Fibroblast of skin of back (primary cell): ENCODE measurements at regions not wholly inside any gene's neighbourhood (a gene's known extent, or its start where the extent isn't known, plus 50 kb on each side); places are given as distances from the start of the nearest gene placed in this dataset.
"Not testable (repeated sequence)": the region's sequence is repeated elsewhere in the genome, so short reads cannot be mapped to it uniquely, and the experiment has no call there.

Experiments
- DNase-seq: peaks from one replicate; pipeline ENCODE4 v3.0.0-alpha.2; 2013

GRCh38 chr2:236415684-236416444 is 151.7 kb upstream of the ASB18 start:
- DNase-seq, result no peak

- no peak for DNase-seq
These were observed 152.5 kb upstream of the ACKR3 start for GRCh38 chr2:236417150-236417549.

GRCh38 chr2:236430584-236430983 is 139.0 kb upstream of the ACKR3 start:
- DNase-seq, result no peak

GRCh38 chr2:236434593-236434992 is 135.0 kb upstream of the ACKR3 start:
- no peak for DNase-seq

- DNase-seq, result no peak
These were observed 129.3 kb upstream of the ACKR3 start for GRCh38 chr2:236440110-236440881.

- no peak for DNase-seq
These were observed 125.4 kb upstream of the ACKR3 start for GRCh38 chr2:236444187-236444586.

DNA sequence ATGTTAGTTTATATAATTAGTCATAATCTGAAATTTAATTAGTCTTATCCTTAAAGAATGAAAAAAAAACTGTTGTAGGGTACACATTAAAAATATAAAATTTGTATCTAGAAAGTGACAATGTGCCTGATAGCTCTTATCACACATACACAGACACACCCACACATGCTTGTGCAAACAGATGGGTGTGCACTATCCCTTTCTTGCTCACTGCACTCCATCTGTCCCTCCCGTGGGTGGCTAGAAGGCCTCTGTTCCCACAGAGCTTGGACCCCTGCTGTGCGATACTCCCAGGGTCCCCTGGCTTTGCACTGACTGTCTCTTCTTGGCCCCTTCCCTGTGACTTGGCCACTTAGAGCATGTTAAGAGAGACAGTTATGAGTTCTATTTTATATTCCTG is 123.9 kb upstream of the ACKR3 start:
- no peak for DNase-seq

- DNase-seq, result no peak
These were observed 123.1 kb upstream of the ACKR3 start for GRCh38 chr2:236446521-236446920.

- DNase-seq, result no peak
These were observed 120.4 kb upstream of the ACKR3 start for GRCh38 chr2:236449167-236449761.

- no peak for DNase-seq
These were observed 117.4 kb upstream of the ACKR3 start for GRCh38 chr2:236452238-236452637.

GRCh38 chr2:236454076-236454475 is 115.5 kb upstream of the ACKR3 start:
- no peak for DNase-seq

- DNase-seq, result no peak
These were observed 110.2 kb upstream of the ACKR3 start for GRCh38 chr2:236459393-236459792.

- DNase-seq, result no peak
These were observed 105.5 kb upstream of the ACKR3 start for GRCh38 chr2:236464140-236464539.

- DNase-seq, result no peak
These were observed 96.7 kb upstream of the ACKR3 start for GRCh38 chr2:236472720-236473495.

DNA sequence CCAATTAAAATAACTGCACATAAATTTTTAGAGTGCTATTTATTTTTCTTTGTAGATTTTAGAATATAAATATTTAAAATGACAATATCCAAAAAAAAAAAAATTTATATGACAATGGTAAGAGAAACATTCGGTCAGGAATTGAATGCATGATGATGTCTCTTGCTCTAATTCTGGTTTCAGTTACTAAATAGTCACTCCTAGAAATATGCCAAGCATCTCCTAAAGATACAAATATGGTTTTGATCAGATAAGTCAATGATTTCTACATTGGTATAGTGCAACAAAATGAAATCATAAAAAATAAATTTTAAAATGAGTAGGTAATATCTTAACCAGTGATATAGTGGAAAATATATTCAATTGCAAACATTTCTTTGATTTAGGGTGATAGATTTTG is 95.9 kb upstream of the ACKR3 start:
- DNase-seq, result peak; percentile 57

DNA sequence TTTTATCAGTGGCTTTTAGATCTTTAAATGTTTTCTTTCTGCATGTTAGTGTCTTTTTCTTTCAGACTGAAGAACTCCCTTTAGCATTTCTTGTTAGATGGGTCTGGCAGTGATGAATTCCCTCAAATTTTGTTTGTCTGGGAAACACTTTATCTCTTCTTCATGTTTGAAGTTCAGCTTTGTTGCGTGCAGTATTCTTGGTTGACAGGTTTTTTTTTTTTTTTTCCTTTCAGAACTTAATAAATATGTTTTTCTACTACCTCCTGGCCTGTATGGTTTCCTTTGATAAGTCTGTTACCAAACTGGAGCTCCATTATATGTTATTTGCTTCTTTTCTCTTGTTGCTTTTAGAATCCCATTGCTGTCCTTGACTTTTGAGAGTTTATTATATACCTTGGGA is 89.8 kb upstream of the ACKR3 start:
- DNase-seq, result no peak

DNA sequence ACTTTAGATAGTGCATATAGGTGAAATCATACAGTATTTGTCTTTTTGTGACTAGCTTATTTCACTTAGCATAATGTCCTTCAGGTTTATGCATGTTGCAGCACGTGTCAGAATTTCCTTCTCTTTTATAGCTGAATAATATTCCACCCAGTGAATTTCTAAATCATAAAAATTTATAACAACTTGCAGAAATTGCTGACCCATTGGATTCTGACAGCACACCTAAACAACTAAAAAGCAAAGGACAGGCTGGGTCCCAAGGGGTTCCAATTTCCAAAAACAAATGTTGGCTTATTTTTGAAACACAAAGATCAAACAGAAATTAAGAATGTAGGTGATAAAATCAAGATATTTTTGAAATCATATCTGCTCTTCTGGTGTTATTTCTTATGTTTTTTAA is 86.5 kb upstream of the ACKR3 start:
- DNase-seq, result no peak

- no peak for DNase-seq
These were observed 84.1 kb upstream of the ACKR3 start for GRCh38 chr2:236485519-236485918.

- DNase-seq, result not testable (repeated sequence)
These were observed 80.5 kb upstream of the ACKR3 start for GRCh38 chr2:236489083-236489482.

DNA sequence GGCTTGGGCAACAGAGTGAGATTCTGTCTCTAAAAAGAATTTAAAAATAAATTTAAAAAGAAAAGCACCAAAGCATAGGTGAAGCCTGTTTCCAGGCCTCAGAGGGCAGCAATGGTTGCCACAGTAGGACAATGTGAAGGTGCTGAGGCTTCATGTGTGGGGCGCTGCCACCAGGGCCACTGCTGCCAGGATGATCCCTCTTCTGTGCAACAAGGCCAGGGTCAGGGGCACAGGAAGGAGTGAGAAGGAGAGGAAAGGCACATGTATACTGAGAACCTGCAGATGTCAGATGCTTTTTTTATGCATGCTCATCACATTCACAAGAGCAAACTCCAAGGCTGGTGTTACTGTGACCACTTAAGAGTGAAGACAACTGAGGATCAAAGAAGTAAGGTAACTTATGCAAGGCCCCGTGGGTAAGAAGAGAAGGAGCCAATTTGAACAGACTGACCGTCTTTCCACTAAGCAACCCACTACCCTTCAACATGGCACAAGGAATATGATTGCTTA is 79.7 kb upstream of the ACKR3 start:
- no peak for DNase-seq

DNA sequence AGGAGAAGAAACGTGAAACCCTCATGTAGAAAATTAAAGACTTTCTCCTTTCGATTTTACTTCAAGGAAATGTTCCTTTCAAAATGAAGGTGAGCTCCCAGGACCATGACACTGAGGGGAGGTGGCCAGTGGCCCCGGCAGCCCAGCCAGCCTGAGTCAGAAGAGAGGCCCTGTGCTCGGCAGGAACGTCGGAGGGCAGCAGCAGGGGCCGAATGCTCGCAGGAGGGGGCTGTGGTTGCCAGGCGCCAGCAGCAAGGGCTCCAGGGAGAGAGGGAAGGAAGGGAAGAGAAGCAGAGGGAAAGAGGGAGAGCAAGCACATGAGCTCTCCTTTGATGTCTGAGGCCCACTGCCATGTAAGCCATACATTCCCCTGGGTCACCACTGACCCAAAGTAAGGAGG is 73.3 kb upstream of the ACKR3 start:
- DNase-seq, result no peak

- peak; percentile 65 for DNase-seq
These were observed 71.3 kb upstream of the ACKR3 start for GRCh38 chr2:236498369-236498768.
